Fibroblast of lung (primary cell): ENCODE measurements at regions not wholly inside any gene's neighbourhood (a gene's known extent, or its start where the extent isn't known, plus 50 kb on each side); places are given as distances from the start of the nearest gene placed in this dataset.

ENCODE experiments used
- DNase-seq, 2 donors: peaks; one replicate each; pipeline versions ENCODE4 v3.0.0 to v3.0.0-alpha.2; 2010; ENCODE audit warnings: low read depth in 2 of 2
- H2AFZ ChIP-seq: 2 replicates; pipeline ENCODE4 v1.5.1; 2012; ENCODE audit warnings: low read length, control low read depth, inconsistent platforms
- H3K27ac ChIP-seq: 2 replicates; pipeline ENCODE4 v1.5.1; 2011; ENCODE audit warnings: low read length, control low read depth; ENCODE audit not compliant: insufficient read depth
- H3K27me3 ChIP-seq: 2 replicates; pipeline ENCODE4 v1.5.1; 2011; ENCODE audit warnings: mild to moderate bottlenecking, low read length; ENCODE audit not compliant: control insufficient read depth, insufficient read depth
- H3K36me3 ChIP-seq: 2 replicates; pipeline ENCODE4 v1.5.1; 2011; ENCODE audit warnings: low read length; ENCODE audit not compliant: control insufficient read depth, insufficient read depth
- H3K4me1 ChIP-seq: 2 replicates; pipeline ENCODE4 v1.5.1; 2011; ENCODE audit warnings: low read length; ENCODE audit not compliant: control insufficient read depth, insufficient read depth; ENCODE audit errors: extremely low read depth
- H3K4me2 ChIP-seq: 2 replicates; pipeline ENCODE4 v1.5.1; 2011; ENCODE audit warnings: low read length, control low read depth; ENCODE audit not compliant: insufficient read depth; ENCODE audit errors: extremely low read depth
- H3K4me3 ChIP-seq, 4 experiments: fragments of 200-600 bp in 1 of 4; sonication (generic) in 1 of 4; replicated peaks in 1 of 4; 2 replicates each; pipeline ENCODE4 v1.5.1; 2011 to 2016; ENCODE audit warnings: low read length in 4 of 4, low read depth in 3 of 4, mild to moderate bottlenecking in 3 of 4, control low read depth in 2 of 4, inconsistent platforms in 1 of 4, mixed read lengths in 1 of 4; ENCODE audit not compliant: insufficient read depth in 1 of 4; ENCODE audit errors: control extremely low read depth in 1 of 4
- H3K79me2 ChIP-seq: 2 replicates; pipeline ENCODE4 v1.5.1; 2012; ENCODE audit warnings: mild to moderate bottlenecking, low read length, inconsistent platforms; ENCODE audit not compliant: control insufficient read depth, insufficient read depth
- H3K9ac ChIP-seq: 2 replicates; pipeline ENCODE4 v1.5.1; 2011; ENCODE audit warnings: mild to moderate bottlenecking, low read length, control low read depth; ENCODE audit not compliant: insufficient read depth
- H3K9me3 ChIP-seq: 2 replicates; pipeline ENCODE4 v1.5.1; 2012; ENCODE audit warnings: low read depth, low read length; ENCODE audit not compliant: control insufficient read depth, insufficient read depth
- H4K20me1 ChIP-seq: 2 replicates; pipeline ENCODE4 v1.5.1; 2011; ENCODE audit warnings: low read length; ENCODE audit not compliant: control insufficient read depth, insufficient read depth; ENCODE audit errors: extremely low read depth
- EZH2 ChIP-seq: IDR thresholded peaks from 2 replicates; pipeline ENCODE4 v1.5.1; 2012; ENCODE audit warnings: low read length, control low read depth, mild to moderate bottlenecking; ENCODE audit errors: missing control alignments
- TF ChIP-seq, protein P1 (sequence below), 2 donors: IDR thresholded peaks in 1 of 2; conservative IDR thresholded peaks in 1 of 2; 1 replicate in 1 of 2; 2 replicates in 1 of 2; pipeline ENCODE4 v1.5.1; 2011 to 2012; ENCODE audit warnings: low read length in 2 of 2, control low read depth in 1 of 2, inconsistent platforms in 1 of 2, low read depth in 1 of 2, mild to moderate bottlenecking in 1 of 2

DNA sequence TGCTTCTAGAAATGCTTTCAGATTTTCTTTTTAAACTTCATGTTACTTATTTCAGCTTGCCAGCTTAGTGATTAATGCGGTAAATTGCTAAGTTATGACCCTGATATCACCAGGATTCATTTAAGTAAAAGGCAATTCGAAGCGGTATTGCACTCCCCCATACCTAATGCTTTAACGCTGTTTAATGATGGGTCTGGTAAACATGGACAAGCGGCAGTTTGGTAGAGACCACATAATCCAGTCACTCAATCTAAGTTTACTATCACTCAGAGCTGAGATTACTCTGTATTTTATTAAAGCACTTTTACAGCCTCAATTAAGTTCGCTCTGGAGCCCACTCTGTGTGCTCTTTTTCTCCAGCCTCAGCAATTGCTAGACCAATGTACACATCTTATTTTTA lies 118.2 kb upstream of the SCN7A start:
- Histone ChIP-seq H4K20me1 (no peaks in the 10 kb centered on the region), H2AFZ (no peak overlapping the region), H3K27ac (no peak overlapping the region), H3K27me3 (no peaks in the 10 kb centered on the region), H3K4me1 (no peaks in the 10 kb centered on the region), H3K79me2 (no peaks in the 10 kb centered on the region), H3K9me3 (no peaks in the 10 kb centered on the region), H3K9ac (no peak overlapping the region), H3K36me3 (no peaks in the 10 kb centered on the region), H3K4me2 (no peak overlapping the region), H3K4me3 (no peak overlapping the region)
- DNase-seq, result no peak
- TF ChIP-seq EZH2, result no peak
- TF ChIP-seq, protein P1, sequence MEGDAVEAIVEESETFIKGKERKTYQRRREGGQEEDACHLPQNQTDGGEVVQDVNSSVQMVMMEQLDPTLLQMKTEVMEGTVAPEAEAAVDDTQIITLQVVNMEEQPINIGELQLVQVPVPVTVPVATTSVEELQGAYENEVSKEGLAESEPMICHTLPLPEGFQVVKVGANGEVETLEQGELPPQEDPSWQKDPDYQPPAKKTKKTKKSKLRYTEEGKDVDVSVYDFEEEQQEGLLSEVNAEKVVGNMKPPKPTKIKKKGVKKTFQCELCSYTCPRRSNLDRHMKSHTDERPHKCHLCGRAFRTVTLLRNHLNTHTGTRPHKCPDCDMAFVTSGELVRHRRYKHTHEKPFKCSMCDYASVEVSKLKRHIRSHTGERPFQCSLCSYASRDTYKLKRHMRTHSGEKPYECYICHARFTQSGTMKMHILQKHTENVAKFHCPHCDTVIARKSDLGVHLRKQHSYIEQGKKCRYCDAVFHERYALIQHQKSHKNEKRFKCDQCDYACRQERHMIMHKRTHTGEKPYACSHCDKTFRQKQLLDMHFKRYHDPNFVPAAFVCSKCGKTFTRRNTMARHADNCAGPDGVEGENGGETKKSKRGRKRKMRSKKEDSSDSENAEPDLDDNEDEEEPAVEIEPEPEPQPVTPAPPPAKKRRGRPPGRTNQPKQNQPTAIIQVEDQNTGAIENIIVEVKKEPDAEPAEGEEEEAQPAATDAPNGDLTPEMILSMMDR (conservative IDR thresholded peaks at IDR 0.05 in 1 of 2, IDR thresholded peaks at IDR 0.05 in 1 of 2; ENCODE audit: low read depth in 1 of 2, low read length in 2 of 2), result no peak

GRCh38 chr2:166610913-166611305 lies 116.9 kb upstream of the SCN7A start:
- Histone ChIP-seq H3K4me3 (no peak overlapping the region), H3K9me3 (no peaks in the 10 kb centered on the region), H2AFZ (no peak overlapping the region), H3K27me3 (no peaks in the 10 kb centered on the region), H3K4me1 (no peaks in the 10 kb centered on the region), H3K79me2 (no peaks in the 10 kb centered on the region), H3K9ac (no peak overlapping the region), H3K27ac (no peak overlapping the region), H3K36me3 (no peaks in the 10 kb centered on the region), H3K4me2 (no peak overlapping the region), H4K20me1 (no peaks in the 10 kb centered on the region)
- no peak for DNase-seq
- TF ChIP-seq, protein P1 (conservative IDR thresholded peaks at IDR 0.05 in 1 of 2, IDR thresholded peaks at IDR 0.05 in 1 of 2; ENCODE audit: low read depth in 1 of 2, low read length in 2 of 2), result no peak
- no peak for TF ChIP-seq EZH2

DNA sequence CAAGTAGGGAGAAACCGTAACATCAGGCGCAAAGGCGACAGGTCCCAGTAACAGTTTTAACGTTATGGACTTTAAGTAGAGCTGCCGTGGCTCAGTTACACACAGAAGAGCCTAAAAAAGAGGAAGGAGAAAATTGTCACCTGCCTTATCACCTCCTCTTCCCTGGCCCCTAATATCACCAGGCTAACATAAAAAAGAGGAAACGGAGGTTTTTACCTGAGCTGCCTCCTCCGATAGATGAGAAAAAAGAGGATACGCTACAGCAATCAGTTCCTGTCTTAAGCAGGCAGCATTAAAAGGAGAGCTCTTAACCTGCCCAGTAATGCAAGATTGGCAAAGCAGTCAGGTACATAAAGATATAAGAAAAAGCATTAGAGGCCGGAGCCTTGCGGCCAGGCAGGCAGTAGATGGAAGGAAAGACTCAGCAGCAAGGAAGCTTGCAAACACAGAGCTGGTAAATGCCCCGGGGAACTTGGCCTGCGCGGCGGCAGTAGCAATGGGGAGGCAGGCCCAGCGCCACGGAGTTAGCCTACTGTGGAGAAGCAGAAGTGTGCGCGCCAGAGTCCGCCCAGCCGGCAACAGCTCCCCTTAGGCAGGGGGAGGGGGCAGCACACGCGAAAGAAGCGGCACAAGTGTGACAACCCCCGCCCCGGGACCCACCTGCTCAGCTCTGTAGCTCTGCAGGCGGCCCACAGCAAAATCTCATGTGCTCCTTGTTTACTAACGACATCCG lies 116.3 kb upstream of the SCN7A start:
- Histone ChIP-seq H2AFZ (peak overlapping the region; percentile 10), H3K27ac (no peak overlapping the region), H4K20me1 (no peaks in the 10 kb centered on the region), H3K9me3 (no peaks in the 10 kb centered on the region), H3K27me3 (no peaks in the 10 kb centered on the region), H3K4me3 (no peak overlapping the region), H3K4me2 (no peak overlapping the region), H3K36me3 (no peaks in the 10 kb centered on the region), H3K4me1 (no peaks in the 10 kb centered on the region), H3K9ac (no peak overlapping the region), H3K79me2 (no peaks in the 10 kb centered on the region)
- no peak for TF ChIP-seq EZH2
- TF ChIP-seq, protein P1 (conservative IDR thresholded peaks at IDR 0.05 in 1 of 2, IDR thresholded peaks at IDR 0.05 in 1 of 2; ENCODE audit: low read depth in 1 of 2, low read length in 2 of 2), result no peak
- DNase-seq, result peak in 1 of 2 donors; percentile 23
